Dedifferentiated amniotic fluid mesenchymal stem cell (primary cell): ENCODE measurements at regions not wholly inside any gene's neighbourhood (a gene's known extent, or its start where the extent isn't known, plus 50 kb on each side); places are given as distances from the start of the nearest gene placed in this dataset.

Source experiments
- DNase-seq: peaks from one replicate; pipeline ENCODE4 v3.0.0-alpha.2; 2016; ENCODE audit errors: extremely low spot score

DNA sequence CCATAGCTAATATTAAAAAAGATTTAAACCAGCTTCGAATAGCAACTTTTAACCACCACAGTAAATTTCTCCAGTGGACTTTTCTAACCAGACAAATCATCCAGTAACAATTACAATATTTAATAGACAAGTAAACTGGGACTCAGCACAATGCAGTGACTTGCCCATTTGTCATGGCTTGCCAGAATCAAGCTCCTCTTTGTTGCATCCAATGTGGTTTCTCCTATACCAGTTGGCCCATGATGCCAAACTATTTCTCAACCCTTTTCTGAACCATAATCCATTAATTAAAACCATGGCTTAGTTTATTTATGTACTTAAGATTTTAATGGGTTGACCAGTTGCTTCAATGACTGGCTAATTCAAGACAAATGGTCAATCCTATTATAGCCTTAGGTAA is 64.4 kb downstream of the DIO2 start:
- DNase-seq = no peak

DNA sequence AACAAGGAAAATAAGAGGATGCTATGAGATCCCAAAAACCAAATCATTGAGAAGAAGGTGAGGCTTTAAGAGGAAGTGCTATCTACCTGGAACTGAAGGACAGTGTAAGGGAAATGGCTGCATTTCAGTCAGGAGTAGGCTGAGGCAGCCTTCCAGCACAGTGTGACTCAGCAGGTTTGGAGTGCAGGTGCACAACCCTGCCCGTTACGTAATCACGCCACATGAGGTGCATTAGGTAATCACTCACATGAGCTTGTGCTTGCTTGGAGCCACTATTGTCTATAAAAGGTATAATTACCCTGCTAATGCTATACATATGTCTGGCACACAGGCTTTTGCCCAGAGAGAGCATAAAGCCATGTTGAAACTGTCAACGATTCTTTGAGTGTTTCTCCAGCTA is 74.9 kb downstream of the DIO2 start:
- DNase-seq = no peak

DNA sequence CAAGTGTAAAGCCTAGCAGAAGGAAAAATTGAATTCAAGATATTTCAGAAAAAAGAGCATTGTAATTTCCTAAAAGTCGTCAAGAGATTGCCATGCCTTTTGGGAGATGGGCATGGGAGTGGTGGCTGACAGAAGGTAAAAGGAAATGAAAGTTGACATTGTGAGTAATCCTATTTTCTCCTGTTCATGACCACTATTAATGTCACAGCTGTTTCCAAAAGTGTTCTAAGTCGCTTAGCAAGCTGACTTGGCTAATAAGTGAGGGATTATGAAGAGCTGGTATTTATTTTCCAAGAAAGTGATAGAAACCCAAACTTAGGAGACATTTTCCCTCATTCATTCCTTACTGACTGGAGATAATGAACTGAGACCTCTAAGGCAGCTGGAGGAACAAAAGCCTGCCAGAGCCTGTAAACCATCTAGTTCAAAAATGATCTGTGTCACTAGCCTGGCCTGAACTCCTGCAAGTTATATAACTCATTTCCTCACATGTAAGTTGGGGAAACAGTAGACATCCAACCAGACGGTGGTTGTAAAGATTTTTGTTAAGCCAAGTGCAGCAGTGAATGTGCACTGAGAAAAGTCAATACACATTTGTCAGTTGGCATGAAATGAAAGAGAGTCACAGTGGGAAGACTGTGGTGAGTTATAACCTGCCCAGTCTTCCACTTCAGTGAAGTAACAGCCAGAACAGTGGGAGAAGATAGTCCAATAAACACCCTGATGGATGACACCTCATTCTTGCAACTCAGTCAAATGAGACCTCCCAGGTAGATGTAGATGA is 75.8 kb downstream of the DIO2 start:
- DNase-seq = no peak

DNA sequence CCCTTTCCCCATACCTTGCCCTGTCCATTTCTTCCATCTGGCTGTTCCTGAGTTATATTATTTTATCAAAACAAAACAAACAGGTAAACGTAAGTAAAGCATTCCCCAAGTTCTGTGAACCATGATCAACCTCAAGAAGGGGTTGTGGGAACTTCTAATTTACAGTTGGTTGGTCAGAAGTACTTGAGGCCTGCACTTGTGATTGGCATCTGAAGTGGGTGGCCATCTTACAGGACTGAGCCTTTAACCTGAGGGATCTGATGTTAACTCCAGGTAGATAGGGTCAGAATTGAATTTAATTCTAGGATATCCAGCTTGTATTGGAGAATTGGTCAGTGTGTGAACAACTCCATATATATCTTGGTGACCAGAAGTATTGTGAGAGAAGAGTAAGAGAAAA is 77.0 kb downstream of the DIO2 start:
- DNase-seq = no peak

DNA sequence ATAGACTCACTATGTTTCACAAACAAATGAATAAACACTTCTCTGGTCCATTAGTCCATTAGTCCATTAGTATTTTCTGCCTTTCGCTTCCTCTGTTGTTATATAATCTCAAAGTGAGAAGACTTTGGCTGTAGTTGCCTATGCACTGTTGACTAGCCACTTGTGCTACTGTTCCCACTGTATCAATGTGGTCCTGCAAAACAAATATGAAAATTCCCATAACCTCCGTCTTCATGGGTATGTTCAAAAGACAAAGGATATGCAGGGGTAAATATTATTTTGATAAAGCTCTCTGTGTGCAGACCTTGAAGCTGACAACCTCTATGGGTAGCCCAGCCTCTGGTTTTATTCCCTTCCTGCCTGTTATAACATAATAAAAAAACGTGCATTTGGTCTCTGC is 77.8 kb downstream of the DIO2 start:
- no peak for DNase-seq

DNA sequence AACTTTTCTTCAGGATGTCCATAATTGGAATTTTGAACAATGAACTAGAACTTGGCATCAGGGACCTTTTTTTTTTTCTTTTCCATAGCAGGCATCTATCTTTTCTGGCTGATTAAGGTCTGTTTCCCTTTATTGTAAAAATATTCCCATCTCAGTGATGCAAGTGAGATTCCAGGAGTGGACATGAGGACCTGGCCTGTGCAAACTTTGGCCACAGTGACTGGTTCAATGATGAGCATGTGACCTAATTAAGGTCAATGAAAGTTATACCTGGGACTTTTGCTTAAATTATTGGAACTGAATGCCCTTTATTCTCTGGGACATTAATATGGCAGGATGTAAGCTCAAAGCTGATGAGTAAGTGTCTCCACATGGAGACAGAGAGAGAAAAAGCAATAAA is 83.8 kb downstream of the DIO2 start:
- no peak for DNase-seq

DNA sequence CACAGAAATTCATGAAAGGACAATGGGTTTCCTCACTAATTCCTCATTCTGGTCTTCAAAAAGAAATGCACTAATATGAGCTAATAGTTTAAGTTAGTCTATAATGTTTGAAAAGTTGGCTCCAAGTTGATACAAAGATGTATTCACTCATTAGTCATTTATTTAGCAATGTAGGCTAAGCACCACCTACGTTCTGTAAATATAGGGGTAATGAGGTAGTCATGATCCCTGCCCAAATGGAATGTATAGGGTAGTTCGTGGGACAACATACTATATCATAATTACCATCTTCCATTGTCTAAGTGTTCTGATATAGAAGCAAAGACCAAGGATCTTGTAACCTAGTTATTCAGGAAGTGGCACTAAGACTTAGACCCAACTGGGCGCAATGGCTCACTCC is 86.5 kb downstream of the DIO2 start:
- no peak for DNase-seq

DNA sequence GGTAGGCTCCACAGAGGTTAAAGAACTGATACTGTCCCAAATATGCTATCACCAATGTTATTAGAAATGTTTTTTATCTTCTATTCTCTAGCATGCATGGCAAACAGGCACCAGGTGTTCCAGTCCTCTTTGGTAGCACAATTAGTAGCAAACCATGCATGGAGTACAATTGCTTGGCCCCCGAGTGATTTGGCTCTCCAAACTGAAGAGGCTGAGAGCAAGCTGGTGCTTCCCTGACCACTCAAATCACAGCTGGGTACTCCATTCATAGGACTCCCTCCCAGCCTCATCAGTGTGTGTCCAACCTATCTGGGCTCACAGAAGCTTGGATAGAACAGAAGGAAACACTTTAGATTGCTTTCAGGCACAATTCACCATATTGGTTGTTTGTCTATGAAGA is 93.4 kb downstream of the DIO2 start:
- DNase-seq = no peak

DNA sequence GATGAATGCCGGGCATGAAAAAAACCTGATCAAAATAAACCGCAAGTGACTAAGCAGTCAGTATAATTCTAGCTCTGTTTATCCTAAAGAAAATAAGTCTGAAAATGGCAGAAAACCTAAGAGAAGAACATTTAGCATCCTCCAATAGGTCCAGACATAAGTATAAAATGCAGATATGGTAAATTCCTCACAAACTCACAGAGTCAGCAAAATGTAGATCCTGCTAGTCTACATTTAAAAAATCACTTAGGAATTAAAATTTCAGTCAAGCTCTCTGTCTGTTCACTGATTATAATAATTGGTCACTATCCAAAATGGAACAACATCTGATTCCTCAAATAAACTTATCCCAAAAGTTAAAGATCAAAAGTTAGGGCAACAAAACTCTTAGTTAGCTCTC is 95.1 kb downstream of the DIO2 start:
- DNase-seq = no peak

DNA sequence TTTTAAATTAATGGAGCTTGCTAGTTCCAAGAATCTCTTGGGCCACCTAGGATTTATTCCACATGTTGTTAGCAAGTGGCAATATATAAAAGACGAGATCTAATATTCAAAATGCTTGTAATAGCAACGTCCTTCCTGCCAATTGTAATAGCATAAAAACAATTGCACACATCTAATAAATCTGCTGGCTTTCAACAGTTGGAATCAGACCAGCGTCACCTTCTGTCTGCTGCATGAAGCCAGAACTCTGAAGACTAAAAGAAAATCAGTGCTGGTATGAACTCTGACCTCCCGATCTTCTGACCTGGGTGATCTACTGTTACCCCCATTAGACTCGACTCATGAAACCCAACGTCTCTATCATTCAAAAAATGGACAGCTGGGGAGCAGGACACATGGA is 100.6 kb downstream of the DIO2 start:
- no peak for DNase-seq

DNA sequence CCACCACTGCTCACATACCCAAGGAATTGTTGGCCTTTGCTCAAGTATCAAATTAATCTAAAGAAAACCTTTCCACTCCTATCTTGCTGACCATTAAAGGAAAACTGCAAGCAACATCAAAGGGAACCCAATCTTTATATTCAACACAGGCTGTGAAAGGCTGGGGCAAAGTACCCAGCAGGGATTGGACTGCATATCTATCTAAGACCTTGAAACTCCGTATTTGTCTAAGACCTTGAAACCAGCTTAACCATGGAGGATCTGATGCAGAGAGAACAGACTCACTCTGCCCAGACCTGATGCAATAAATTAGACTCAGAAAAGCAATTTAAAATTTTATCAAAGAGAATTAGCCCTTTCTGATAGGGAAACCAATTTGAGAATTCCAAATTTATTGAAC is 102.2 kb downstream of the DIO2 start:
- no peak for DNase-seq

DNA sequence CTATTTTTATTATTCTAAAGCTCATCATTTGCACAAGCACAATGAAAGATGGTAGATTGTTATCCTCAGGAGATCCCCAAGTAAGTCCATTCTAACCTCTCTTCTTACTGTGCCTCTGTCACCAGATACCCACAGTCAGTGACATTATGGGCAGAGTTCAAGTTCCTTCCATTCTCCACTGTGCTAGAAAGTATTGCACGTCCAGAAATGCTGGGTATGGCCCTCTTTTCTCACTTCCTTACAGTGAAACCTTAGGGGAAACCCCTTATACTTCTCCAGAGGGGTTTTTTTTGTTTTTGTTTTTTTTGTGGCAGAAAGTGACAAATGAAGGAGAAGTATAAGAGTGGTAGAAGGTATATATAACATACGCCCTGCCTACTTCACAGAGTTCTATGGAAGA is 102.9 kb downstream of the DIO2 start:
- DNase-seq = no peak

DNA sequence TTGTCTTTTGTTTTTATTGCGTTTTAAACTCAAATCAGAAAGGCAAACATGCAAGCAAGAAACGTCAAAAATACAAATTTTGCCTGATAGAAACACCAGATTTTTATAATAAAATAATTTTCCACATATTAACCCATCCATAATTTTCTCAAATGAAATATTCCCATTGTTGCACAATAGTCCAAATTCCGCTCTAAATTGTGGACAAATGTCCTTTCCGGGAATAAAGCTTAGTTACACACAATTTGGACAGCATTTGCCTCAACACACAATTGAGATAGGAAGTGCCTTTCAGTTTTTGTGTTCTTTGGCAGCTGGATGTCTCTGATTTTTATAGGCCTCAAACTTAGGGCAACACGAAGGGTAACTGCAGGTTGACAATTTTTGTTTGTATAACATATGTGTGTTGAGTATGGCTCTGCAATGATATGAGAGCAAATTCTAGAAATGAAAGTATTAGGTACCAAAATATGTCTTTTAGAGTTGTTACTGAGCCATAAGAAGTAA is 105.8 kb downstream of the DIO2 start:
- no peak for DNase-seq

DNA sequence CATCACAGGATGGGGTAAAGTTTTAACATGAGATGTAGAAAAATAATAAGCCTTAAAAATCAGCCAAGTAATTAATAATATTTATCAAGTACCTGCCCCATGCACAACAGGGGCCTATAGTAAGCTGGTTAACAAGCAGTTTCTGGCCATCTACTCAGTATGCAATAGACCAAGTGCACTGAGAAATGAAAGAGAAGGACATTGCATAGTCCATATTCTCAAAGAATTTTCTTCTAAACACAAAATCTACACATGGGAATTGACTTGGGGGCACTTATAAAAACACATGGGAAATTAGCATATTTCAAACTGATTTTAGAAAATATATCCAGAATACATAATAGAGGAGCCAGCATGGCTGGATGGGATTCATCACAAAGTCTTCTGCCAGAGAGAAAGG is 109.5 kb downstream of the DIO2 start:
- no peak for DNase-seq

DNA sequence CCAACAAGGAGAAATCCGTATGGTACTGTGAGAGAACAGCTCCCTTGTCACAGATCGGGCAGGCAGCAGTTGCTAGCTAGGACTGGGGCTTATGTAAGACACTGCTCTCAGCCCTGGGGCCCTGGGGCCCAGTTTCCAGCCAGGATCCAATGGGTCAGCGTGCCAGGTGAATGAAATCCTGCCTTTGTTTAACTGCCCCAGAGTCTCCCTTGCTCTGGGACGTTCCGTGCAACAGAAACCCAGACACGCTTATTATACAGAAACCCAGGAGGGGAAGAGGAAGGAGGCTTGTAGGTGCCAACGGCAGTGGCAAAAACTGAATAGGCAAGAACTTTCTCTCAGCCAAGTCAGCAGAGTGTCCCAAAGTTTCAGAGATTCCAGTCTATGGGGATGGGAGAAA is 110.6 kb downstream of the DIO2 start:
- no peak for DNase-seq

DNA sequence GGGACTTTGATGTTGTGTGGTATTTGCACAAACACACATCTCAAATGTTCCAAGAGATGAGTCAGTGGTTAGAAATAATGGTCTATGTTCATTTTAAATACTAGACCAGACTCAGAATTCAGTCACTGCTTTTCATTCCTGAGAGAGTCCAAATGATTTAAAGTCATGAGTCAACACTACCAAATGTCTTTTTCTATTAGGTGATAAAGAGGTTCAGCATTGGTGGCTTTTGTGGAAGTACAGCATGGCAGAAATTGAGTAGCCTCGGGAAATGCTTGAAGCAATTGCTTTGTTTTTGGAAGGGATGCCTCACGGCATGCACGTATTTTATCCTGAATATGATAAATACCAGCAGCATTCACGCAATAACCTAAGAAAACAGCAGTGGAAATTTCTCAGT is 115.7 kb downstream of the DIO2 start:
- peak; percentile 79 for DNase-seq

DNA sequence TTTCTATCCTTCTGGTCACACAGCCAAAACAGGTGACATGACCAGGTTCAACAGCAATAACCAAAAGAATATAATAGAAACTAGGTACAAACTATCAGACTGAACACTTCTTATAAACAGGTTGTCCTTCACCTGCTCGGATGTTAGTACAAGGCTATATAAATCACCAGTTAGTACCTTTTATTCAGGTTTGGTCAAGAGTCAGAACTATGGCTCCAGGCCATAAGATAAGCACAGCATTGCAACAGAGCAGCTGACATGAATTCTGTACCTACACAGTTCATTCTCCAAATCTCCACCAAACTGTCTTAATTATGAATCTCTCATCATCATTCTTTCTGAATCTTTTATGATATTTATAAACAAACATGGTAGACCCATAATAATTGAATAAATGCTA is 123.9 kb downstream of the DIO2 start:
- DNase-seq = no peak

DNA sequence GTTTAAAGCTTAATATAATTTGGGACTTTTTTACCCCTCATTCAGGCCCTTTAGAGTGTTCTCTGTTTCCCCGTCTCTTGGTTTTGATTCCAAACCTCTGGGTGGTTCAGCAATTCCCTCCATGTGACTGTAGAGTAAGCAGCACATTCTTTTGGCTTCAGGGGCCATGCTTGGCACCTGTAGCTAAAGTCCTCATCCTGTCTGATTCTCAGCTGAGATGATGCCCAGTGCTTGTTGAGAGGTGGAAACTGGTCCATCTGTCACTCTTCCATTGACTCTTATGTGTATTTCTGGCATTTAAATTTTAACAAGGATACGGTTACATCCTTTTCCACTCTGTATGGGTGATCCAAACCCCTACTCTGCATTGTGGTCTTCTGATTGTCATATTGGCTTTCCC is 127.1 kb downstream of the DIO2 start:
- DNase-seq = no peak

DNA sequence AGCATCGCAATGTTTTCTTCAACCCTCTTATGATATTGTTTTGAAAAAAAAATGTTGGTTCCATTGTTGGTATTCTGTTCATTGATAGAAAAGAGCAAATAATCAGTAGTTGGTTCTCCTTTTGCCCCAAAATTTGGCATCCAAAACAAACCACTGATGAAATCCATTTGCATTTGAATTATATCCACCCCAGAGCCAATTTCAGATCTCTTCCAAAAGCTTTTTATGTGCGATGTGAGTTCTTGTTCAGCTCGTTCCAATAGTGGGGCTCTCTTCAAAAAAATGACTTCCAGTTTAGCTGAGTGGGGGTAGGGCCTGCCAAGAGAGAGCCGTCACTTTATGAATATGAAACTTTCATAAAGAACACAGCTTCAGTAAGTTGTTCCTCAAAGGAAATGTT is 130.7 kb downstream of the DIO2 start:
- DNase-seq = no peak

DNA sequence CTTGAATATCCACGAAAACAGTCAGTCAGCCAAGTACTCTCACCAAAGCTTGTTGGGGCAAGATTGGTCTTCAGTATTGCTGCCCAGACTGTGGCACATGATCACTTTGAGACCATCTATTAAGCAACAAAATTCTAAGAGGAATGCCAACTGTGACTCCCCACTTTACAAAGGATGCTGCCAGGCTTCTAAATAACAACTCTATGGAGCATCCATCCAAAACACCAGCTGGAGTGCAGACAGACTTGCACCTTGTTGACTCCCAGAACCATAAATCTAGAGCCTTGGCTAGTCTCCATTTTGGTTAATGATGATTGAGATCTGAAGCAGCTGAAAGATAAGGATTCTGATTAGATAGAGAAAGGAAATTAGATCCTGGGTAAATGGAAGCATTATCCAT is 132.8 kb downstream of the DIO2 start:
- DNase-seq = no peak

DNA sequence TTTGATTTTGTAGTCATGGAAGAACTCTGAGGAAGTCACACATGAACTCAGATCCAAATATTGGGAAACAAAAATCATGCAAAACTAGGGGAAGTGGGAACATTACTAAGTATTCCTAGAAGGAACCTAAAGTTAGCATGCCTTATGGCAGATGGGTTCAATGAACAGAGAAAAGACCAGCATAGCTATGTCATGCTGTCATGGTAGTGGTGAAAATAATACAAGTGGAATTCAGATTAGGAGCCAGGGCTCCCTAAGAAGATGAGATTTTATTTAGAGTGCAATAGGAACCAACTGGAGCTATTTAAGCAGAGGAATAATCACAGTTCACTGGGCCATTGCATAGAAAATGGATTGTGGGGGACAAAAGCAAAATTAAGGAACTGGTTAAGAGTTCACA is 134.0 kb downstream of the DIO2 start:
- DNase-seq = peak; percentile 20

DNA sequence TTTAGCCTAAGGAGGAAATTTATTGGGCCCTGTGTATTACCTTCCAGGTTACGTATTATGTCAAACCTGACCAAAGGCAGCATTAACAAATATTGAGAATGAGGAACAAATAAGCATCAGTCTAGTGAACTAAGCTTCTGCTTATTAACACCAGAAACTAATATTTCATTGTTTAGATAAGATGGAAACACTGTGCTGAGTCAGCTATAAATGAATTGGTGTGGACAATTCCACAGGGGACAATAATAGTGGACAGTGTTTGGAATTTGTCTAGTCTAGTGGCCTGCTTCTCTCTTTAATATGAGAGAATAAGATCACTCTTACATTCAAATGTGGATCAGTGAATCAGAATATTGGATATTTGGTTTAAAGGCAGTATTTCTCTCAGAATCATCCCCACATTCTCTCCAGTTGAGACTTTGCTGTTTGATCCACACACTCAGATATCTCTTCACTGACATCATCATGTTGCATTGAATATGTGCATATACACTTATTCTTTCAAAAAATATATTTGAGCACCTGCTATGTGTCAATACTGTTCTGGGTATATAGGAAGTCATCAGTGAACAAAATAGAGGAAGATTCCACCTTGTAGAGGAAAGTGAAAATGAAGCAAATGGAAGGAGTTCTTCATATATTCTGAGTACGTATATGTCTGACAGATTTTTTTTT is 136.3 kb downstream of the DIO2 start:
- DNase-seq = no peak

DNA sequence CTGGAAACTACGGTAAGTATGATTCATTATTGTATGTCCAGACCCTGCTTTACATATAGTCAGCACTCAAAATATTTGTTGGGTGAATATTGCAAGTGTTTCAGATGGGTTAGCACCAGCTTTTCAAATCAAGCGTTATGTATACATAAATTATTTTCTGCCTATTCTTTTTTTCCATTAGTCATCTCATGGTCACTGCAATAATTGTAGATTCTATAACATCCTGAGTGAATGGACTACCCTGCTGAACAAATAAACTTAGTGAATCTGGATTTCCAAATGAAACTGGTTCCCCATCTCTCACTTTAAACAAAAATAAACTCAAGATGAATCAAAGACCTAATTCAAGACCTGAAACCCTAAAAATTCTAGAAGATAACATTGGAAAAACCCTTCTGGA is 152.3 kb downstream of the DIO2 start:
- DNase-seq = no peak

DNA sequence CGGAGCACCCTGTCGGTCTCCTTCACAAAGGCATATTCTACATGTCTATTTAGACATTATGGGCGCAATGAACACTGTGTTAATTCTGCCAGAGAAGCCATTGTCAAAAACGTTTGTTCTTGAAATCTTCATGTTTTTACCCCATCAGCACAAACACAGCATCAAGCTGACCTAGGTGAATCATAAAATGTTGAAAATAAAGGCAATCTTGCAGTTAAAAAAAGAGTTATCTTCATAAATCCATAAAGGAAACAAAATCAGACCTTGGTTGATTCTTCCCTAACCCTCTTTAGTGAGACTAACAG is 154.9 kb downstream of the DIO2 start:
- no peak for DNase-seq
